HUES64 (cell line): ENCODE measurements at regions not wholly inside any gene's neighbourhood (a gene's known extent, or its start where the extent isn't known, plus 50 kb on each side); places are given as distances from the start of the nearest gene placed in this dataset.
"Not testable (repeated sequence)": the region's sequence is repeated elsewhere in the genome, so short reads cannot be mapped to it uniquely, and the experiment has no call there.

Experiments
- H3K27ac ChIP-seq: 2 replicates; pipeline ENCODE4 v1.7.0; 2013; ENCODE audit warnings: low read depth, low read length, inconsistent platforms
- H3K27me3 ChIP-seq: 2 replicates; pipeline ENCODE4 v1.6.1; 2013; ENCODE audit warnings: mild to moderate bottlenecking, low read length; ENCODE audit not compliant: insufficient read depth
- H3K36me3 ChIP-seq: 2 replicates; pipeline ENCODE4 v1.6.1; 2013; ENCODE audit warnings: mild to moderate bottlenecking, low read length; ENCODE audit not compliant: insufficient read depth
- H3K4me1 ChIP-seq: 2 replicates; pipeline ENCODE4 v1.6.1; 2013; ENCODE audit warnings: mild to moderate bottlenecking, low read length, moderate library complexity; ENCODE audit not compliant: insufficient read depth
- H3K4me3 ChIP-seq: 2 replicates; pipeline ENCODE4 v1.5.1; 2013; ENCODE audit warnings: mild to moderate bottlenecking, low read length, moderate library complexity
- H3K9ac ChIP-seq: 2 replicates; pipeline ENCODE4 v1.6.1; 2013; ENCODE audit warnings: mild to moderate bottlenecking, low read depth, low read length
- H3K9me3 ChIP-seq: 2 replicates; pipeline ENCODE4 v1.6.1; 2013; ENCODE audit warnings: low read depth, low read length; ENCODE audit not compliant: insufficient read depth
- WGBS: fragments of 150-250, 120-280 bp; methylation state at CpG from one replicate; pipeline ENCODE4 v1.1.7; 2013; ENCODE audit warnings: missing lambda C conversion rate; 5-methylcytosine and 5-hydroxymethylcytosine counted together

DNA sequence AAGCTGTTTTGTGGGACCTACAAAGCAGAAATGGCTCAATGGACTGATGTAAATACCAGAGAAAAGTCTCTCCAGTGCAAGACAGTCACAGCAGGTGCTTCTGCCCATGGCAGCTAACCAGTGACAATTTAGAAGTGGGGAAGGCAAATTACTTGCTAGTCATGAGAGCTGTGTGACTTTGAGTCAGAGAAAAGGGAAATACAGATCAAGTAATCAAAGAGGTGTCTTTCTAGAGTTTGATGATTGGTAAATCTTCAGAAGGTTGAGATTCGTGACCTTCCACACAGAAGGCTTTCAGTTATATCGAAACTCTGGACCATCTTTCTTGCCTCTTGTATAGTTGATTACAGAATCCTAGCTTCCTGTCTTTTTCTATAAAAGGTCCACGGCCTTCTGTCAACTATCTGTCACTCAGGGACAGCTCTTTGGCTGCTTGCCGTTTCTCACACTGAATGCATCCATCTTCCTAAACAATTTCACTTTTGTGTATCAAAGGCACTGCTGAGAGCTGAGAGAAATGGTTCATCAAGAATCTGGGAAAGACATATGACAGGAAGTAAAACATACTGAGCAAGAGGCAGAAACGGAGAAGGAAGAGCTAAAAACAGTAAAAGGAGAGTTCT is 993.9 kb upstream of the ACO1 start:
- H3K4me3 ChIP-seq: no peak overlapping the region
- no peak overlapping the region for H3K9ac ChIP-seq
- H3K27ac ChIP-seq: no peak overlapping the region
- 88% methylated on average over 5 of the region's 5 CpGs for WGBS
- no peaks in the 10 kb centered on the region for H3K27me3 ChIP-seq
- no peaks in the 10 kb centered on the region for H3K9me3 ChIP-seq
- no peaks in the 10 kb centered on the region for H3K4me1 ChIP-seq
- no peaks in the 10 kb centered on the region for H3K36me3 ChIP-seq

DNA sequence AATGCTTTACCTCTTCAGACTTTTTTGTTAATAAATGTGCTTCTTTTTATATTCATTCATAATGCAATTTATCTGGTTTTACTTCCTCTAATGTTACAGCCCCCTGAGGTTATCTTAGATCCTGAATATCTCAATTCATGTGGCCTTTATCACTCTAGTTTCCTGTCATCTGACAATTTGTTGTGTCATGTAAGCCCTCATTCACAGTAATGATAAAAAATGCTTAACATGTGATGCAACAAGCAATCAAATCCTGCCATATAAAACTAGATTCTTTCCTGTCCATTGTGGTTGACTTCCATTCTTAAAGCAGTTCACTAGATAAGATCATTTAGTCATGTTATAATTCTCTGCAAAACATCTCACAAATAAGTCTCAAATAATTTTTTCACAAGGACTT is 991.2 kb upstream of the ACO1 start:
- H3K36me3 ChIP-seq: no peaks in the 10 kb centered on the region
- no peak overlapping the region for H3K4me3 ChIP-seq
- H3K9me3 ChIP-seq: no peaks in the 10 kb centered on the region
- H3K9ac ChIP-seq: no peak overlapping the region
- no peaks in the 10 kb centered on the region for H3K27me3 ChIP-seq
- no peaks in the 10 kb centered on the region for H3K4me1 ChIP-seq
- no peak overlapping the region for H3K27ac ChIP-seq

DNA sequence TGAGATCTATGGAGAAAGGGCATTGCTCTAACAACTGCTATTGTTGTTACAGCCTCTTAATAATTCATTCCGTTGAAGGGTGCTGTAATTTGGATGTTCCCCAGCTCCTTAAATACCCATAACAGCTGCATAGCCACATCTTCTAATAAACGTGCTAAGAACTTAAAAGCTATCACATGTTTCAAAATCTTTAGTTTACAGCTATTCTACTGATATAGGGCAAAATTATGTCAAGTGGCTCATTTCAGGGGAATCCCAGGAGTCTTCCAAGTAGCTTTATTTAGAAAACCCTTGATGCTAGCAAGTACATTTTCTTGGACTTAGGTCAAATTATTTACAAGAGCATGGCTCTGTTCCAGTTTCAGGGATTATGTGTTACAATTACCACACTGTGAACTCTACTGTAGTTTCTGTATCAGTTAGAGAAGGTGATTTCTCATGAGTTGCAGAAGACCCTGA is 990.4 kb upstream of the ACO1 start:
- Histone ChIP-seq H3K4me3 (no peak overlapping the region), H3K27me3 (no peaks in the 10 kb centered on the region), H3K4me1 (no peaks in the 10 kb centered on the region), H3K36me3 (no peaks in the 10 kb centered on the region), H3K9me3 (no peaks in the 10 kb centered on the region), H3K27ac (no peak overlapping the region), H3K9ac (no peak overlapping the region)
- 96% methylated on average over 2 of the region's 2 CpGs for WGBS

DNA sequence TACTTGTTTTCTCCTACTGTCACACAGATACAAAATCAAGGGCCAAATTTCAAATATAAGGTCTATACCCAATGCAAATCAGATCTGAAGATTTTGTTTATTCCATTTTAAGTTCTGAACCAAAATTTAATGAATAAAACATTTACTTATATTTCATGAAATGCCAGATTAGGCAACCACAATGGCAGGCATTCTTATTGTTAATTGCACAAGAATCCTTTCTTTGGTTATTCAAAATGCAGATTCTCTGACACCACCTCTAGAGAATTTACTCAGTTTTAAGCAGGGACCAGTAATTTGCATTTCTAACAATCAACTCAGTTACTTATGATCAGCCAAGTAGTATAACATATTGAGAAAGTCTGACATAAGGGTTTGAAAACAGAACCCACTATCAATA is 972.4 kb upstream of the ACO1 start:
- peak overlapping the region; percentile 83 for H3K27ac ChIP-seq
- no peaks in the 10 kb centered on the region for H3K27me3 ChIP-seq
- H3K36me3 ChIP-seq: no peaks in the 10 kb centered on the region
- H3K4me1 ChIP-seq: peaks cover 13% of the 10 kb centered on the region
- 0 out of 2 replicates have a peak, but pooled peaks cover 6% of the 10 kb centered on the region for H3K9me3 ChIP-seq
- H3K4me3 ChIP-seq: 0 out of 2 replicates have a peak overlapping the region, but pooled peaks have one; percentile 7
- H3K9ac ChIP-seq: peak overlapping the region; percentile 30; the same call in 1 of the 2 replicates

DNA sequence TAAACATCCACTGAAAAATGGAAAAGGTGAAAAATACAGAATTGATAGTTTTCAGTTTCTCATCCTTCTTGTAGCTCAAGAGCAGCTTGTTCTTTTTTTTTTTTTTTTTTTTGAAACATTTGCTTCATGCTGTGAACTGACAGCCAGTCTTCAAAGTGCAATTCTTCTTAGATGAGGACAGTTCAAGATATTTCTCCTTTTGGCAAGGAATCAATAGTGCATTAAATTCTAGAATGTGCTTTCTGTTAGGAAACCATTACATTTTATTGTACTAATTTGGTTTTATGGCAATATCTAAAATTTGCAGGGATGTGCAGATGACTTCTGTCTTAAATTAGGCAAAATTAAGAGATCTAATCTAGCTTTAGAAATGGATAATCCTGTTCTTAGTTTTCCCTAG is 969.3 kb upstream of the ACO1 start:
- H3K36me3 ChIP-seq: no peaks in the 10 kb centered on the region
- H3K4me3 ChIP-seq: no peak overlapping the region
- no peaks in the 10 kb centered on the region for H3K27me3 ChIP-seq
- H3K27ac ChIP-seq: no peak overlapping the region
- H3K9me3 ChIP-seq: peaks cover 12% of the 10 kb centered on the region; the same call in 1 of the 2 replicates
- no peak overlapping the region for H3K9ac ChIP-seq
- peaks cover 13% of the 10 kb centered on the region for H3K4me1 ChIP-seq

DNA sequence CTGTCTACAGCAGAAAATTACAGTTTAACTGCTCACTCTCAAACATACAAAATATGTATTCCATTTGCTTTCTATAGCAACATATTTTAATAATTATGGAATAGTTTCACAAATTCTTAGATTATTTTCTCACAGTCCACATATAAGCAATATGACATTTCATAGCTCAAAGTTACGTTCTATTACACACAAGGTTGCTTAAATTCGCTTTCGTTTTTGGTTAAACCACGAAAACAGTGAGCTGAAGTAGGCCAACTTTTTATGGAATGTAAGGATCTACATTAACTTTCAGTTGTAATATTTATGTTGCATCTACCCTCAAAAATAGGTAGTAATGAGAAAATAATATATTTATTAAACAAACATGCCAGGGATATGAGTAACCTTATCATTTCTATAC is 966.0 kb upstream of the ACO1 start:
- H3K4me3 ChIP-seq: no peak overlapping the region
- no peaks in the 10 kb centered on the region for H3K36me3 ChIP-seq
- H3K27ac ChIP-seq: no peak overlapping the region
- H3K9me3 ChIP-seq: peaks cover 6% of the 10 kb centered on the region; the same call in 1 of the 2 replicates
- no peaks in the 10 kb centered on the region for H3K27me3 ChIP-seq
- H3K4me1 ChIP-seq: no peaks in the 10 kb centered on the region; the same call in 1 of the 2 replicates
- no peak overlapping the region for H3K9ac ChIP-seq
- WGBS: 100% methylated on average over 4 of the region's 4 CpGs

DNA sequence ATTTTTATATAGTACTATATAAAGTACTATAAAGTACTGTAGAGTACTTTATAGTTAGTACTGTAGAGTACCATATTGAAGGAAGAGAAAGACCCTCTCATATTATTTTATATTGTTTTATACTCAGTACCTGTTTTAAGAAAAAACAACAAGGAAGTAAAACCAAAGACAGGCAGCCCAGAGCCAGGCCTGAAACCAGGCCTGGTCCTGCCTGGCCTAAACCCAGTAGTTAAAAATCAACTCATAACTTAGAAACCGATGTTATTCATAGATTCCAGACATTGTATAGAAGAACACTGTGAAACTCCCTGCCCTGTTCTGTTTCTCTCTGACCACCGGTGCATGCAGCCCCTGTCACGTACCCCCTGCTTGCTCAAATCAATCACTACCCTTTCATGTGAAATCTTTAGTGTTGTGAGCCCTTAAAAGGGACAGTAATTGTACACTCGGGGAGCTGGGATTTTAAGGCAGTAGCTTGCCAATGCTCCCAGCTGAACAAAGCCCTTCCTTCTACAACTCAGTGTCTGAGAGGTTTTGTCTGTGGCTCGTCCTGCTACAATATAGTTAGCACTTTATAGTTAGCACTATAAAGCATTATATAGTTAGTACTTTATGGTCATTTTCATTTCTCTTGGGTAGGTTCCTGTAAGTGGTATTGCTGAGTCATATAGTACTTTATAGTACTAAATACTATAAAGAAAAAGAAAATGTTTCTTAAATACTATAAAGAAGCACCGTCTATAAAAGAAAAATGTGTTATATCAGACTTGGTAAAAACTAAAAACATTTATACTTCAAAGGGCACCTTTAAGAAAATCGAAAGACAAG is 940.6 kb upstream of the ACO1 start:
- H3K9ac ChIP-seq, H3K27me3 ChIP-seq, H3K27ac ChIP-seq, H3K4me3 ChIP-seq, H3K4me1 ChIP-seq, H3K36me3 ChIP-seq, H3K9me3 ChIP-seq: not testable (repeated sequence)
- whole genome bisulfite sequencing: 48% methylated on average over 3 of the region's 7 CpGs

DNA sequence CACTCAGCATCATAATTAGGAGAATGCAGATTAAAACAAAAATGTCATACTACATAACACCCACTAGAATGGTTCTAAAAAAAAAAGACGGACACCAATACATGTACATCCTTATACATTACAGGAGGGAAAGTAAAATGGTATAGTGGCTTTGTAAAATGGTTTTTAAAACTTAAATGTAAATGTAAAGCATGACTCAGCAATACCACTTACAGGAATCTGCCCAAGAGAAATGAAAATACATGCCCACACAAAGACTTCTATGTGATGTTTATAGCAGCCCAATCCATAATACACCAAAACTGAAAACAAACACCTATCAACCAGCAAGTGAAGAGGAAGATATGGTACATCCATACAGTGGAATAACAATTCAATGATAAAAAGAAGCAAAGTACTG is 939.1 kb upstream of the ACO1 start:
- no peak overlapping the region for H3K4me3 ChIP-seq
- H3K36me3 ChIP-seq: no peaks in the 10 kb centered on the region
- no peaks in the 10 kb centered on the region for H3K9me3 ChIP-seq
- H3K27me3 ChIP-seq: no peaks in the 10 kb centered on the region
- H3K27ac ChIP-seq: no peak overlapping the region
- no peaks in the 10 kb centered on the region for H3K4me1 ChIP-seq
- no CpG with 5 or more reads among the region's 1 CpG for WGBS
- H3K9ac ChIP-seq: no peak overlapping the region

DNA sequence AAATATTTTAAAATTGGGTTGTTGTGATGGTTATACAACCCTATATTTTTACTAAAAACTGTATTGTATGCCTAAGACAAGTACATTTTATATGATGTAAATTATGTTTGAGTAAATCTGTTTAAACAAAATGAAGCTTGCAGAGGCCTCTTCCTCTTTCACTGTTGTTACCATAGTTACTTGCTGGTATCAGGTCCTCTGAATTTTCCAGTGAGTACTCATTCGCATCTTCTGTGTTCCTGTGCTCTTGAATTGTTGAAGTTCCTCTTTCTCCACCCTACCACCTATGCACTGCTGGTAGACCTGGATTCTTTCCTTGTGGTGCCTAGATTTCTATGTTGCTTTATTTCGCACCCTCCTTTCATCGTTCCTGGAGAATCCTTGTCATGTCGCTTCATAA is 938.5 kb upstream of the ACO1 start:
- no peaks in the 10 kb centered on the region for H3K36me3 ChIP-seq
- no peaks in the 10 kb centered on the region for H3K27me3 ChIP-seq
- H3K9ac ChIP-seq: no peak overlapping the region
- H3K4me1 ChIP-seq: no peaks in the 10 kb centered on the region
- WGBS: 91% methylated on average over 4 of the region's 4 CpGs
- no peak overlapping the region for H3K27ac ChIP-seq
- H3K4me3 ChIP-seq: no peak overlapping the region
- no peaks in the 10 kb centered on the region for H3K9me3 ChIP-seq

DNA sequence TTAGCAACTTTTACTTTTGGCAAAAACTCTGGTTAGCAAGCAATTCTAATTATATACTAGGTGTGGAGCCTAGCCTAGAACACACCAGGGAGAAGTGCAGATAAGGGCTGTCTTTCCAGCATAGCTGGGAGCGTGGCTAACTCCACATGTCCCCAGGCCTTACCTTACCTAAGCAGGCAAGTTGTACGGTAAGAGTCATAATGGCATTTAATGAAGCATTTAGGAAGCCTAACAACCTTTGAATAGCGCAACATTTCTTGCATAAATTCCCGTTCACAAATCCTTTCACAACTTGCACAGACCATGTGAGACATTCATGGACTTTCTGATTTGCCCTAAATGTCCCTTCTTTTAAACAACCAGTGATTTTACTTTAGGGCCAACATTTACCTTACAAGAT is 917.4 kb upstream of the ACO1 start:
- Histone ChIP-seq H3K4me3 (no peak overlapping the region), H3K9me3 (peaks cover 7% of the 10 kb centered on the region; the same call in 1 of the 2 replicates), H3K36me3 (no peaks in the 10 kb centered on the region), H3K27ac (no peak overlapping the region), H3K27me3 (no peaks in the 10 kb centered on the region), H3K4me1 (no peaks in the 10 kb centered on the region), H3K9ac (no peak overlapping the region)
- WGBS: 97% methylated on average over 4 of the region's 4 CpGs

DNA sequence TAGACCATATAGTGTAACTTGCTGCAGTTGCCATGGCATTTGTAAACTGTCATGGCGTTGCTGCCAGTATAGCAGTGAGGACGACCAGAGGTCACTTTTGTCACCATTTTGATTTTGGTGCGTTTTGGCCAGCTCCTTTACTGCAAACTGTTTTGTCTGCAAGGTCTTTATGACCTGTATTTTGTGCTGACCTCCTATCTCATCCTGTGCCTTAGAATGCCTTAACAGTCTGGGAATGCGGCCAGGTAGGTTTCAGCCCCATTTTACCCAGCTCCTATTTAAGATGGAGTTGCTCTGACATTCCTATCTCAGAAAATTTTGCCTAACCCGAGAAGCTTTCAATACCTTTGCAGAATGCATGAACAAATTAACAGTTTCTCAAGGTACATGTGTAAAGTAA is 914.4 kb upstream of the ACO1 start:
- H3K36me3 ChIP-seq: no peaks in the 10 kb centered on the region
- peaks cover 7% of the 10 kb centered on the region; the same call in 1 of the 2 replicates for H3K9me3 ChIP-seq
- no peak overlapping the region for H3K4me3 ChIP-seq
- no peaks in the 10 kb centered on the region for H3K27me3 ChIP-seq
- no peak overlapping the region for H3K27ac ChIP-seq
- H3K9ac ChIP-seq: no peak overlapping the region
- WGBS: 95% methylated on average over 5 of the region's 5 CpGs
- no peaks in the 10 kb centered on the region for H3K4me1 ChIP-seq
